Keratinocyte (primary cell): ENCODE measurements at regions not wholly inside any gene's neighbourhood (a gene's known extent, or its start where the extent isn't known, plus 50 kb on each side); places are given as distances from the start of the nearest gene placed in this dataset.

ENCODE experiments used
- DNase-seq: peaks from one replicate; pipeline ENCODE4 v3.0.0-alpha.2; 2011; ENCODE audit warnings: low read depth, missing footprints, low spot score
- FAIRE-seq: peaks from 2 replicates; lab custom pipeline; 2011; peaks lifted over from hg19 to GRCh38; lab: Jason Lieb, UNC
- H2AFZ ChIP-seq: 2 replicates; pipeline ENCODE4 v1.6.0; 2012; ENCODE audit warnings: low read length, control low read depth, inconsistent platforms; ENCODE audit not compliant: control insufficient read depth
- H3K27ac ChIP-seq: 2 replicates; pipeline ENCODE4 v1.5.1; 2011; ENCODE audit warnings: low read length; ENCODE audit not compliant: control insufficient read depth, insufficient read depth
- H3K27me3 ChIP-seq: 3 replicates; pipeline ENCODE4 v1.6.0; 2011; ENCODE audit warnings: low read length; ENCODE audit not compliant: control insufficient read depth, insufficient read depth; ENCODE audit errors: extremely low read depth
- H3K36me3 ChIP-seq, 2 experiments: 2 replicates in 1 of 2; 3 replicates in 1 of 2; pipeline ENCODE4 v1.5.1; 2011; ENCODE audit warnings: low read length in 2 of 2, mild to moderate bottlenecking in 1 of 2; ENCODE audit not compliant: control insufficient read depth in 2 of 2, insufficient read depth in 2 of 2; ENCODE audit errors: extremely low read depth in 1 of 2
- H3K4me1 ChIP-seq: 3 replicates; pipeline ENCODE4 v1.5.1; 2011; ENCODE audit warnings: low read length; ENCODE audit not compliant: control insufficient read depth, insufficient read depth; ENCODE audit errors: extremely low read depth
- H3K4me2 ChIP-seq: 3 replicates; pipeline ENCODE4 v1.6.0; 2011; ENCODE audit warnings: low read depth, low read length; ENCODE audit not compliant: control insufficient read depth, insufficient read depth; ENCODE audit errors: extremely low read depth
- H3K4me3 ChIP-seq, 3 experiments: fragments of 200-600 bp in 1 of 3; sonication (generic) in 1 of 3; 2 replicates in 2 of 3; 3 replicates in 1 of 3; pipeline ENCODE4 v1.5.1; 2011 to 2016; ENCODE audit warnings: low read length in 3 of 3, mild to moderate bottlenecking in 3 of 3, control low read depth in 2 of 3, inconsistent platforms in 1 of 3, low read depth in 1 of 3, mixed read lengths in 1 of 3, mixed run types in 1 of 3, moderate library complexity in 1 of 3; ENCODE audit not compliant: control insufficient read depth in 2 of 3, insufficient read depth in 2 of 3; ENCODE audit errors: extremely low read depth in 1 of 3
- H3K79me2 ChIP-seq: 2 replicates; pipeline ENCODE4 v1.6.0; 2012; ENCODE audit warnings: low read length; ENCODE audit not compliant: control insufficient read depth, insufficient read depth
- H3K9ac ChIP-seq: 3 replicates; pipeline ENCODE4 v1.6.0; 2011; ENCODE audit warnings: low read length; ENCODE audit not compliant: control insufficient read depth, insufficient read depth; ENCODE audit errors: extremely low read depth
- H3K9me1 ChIP-seq: 3 replicates; pipeline ENCODE4 v1.6.0; 2011; ENCODE audit warnings: low read length; ENCODE audit not compliant: control insufficient read depth, insufficient read depth; ENCODE audit errors: extremely low read depth
- H3K9me3 ChIP-seq: 2 replicates; pipeline ENCODE4 v1.5.1; 2012; ENCODE audit warnings: low read depth, low read length; ENCODE audit not compliant: control insufficient read depth
- H4K20me1 ChIP-seq: 3 replicates; pipeline ENCODE4 v1.6.0; 2011; ENCODE audit warnings: low read length; ENCODE audit not compliant: control insufficient read depth, insufficient read depth; ENCODE audit errors: extremely low read depth
- CTCF ChIP-seq, 3 experiments: IDR thresholded peaks in 1 of 3; conservative IDR thresholded peaks in 1 of 3; optimal IDR thresholded peaks in 1 of 3; 2 replicates in 2 of 3; 3 replicates in 1 of 3; pipeline versions ENCODE3 to v1.5.1; 2011; ENCODE audit warnings: low read length in 3 of 3, mild to moderate bottlenecking in 3 of 3, moderate library complexity in 2 of 3, control low read depth in 1 of 3, inconsistent platforms in 1 of 3; ENCODE audit not compliant: insufficient read depth in 2 of 3; ENCODE audit errors: extremely low read depth in 1 of 3
- EZH2 ChIP-seq: IDR thresholded peaks from one replicate; pipeline ENCODE4 v1.6.1; 2012; ENCODE audit warnings: inconsistent platforms, mild to moderate bottlenecking, low read length, moderate library complexity
- dilution Hi-C: fragments of 300-500 bp; cut with MboI; formaldehyde crosslinking; loops from one replicate; pipeline ENCODE4 v1.7.0; 2020; ENCODE audit warnings: low sequenced_read_pairs; ENCODE audit not compliant: extremely low pct_ligation_motif_present

DNA sequence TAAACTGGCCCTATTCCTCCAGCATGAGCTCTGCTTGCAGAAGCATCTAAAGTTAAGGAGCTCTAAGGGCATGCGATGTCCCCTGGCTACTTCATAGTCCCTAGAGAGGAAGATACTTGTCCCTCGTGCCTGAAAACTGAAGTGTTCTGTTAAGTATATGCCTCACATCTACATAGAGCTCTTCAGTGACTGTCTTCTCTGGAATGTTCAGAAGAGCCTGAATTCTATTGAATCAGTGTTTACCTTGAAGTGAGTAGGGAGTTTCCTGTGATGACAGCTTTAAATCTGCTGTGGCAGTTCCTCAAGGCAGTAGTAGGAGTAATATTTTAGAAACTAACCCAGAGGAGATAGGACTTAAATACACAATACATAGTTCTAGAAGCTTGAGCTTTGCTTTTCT, 111.2 kb downstream of the ZNF518B start:
- Histone ChIP-seq H3K27ac (peak overlapping the region; percentile 62), H3K79me2 (no peaks in the 10 kb centered on the region), H3K36me3 (no peaks in the 10 kb centered on the region), H3K9me3 (no peaks in the 10 kb centered on the region), H3K9me1 (no peaks in the 10 kb centered on the region), H2AFZ (no peak overlapping the region), H4K20me1 (no peaks in the 10 kb centered on the region), H3K27me3 (no peaks in the 10 kb centered on the region), H3K4me3 (no peak overlapping the region), H3K4me1 (peaks cover 17% of the 10 kb centered on the region), H3K4me2 (no peak overlapping the region), H3K9ac (no peak overlapping the region)
- peak; percentile 99 for FAIRE-seq
- DNase-seq: peak; percentile 44
- TF ChIP-seq CTCF (optimal IDR thresholded peaks at IDR 0.05 in 1 of 3, IDR thresholded peaks at IDR 0.05 in 1 of 3, conservative IDR thresholded peaks at IDR 0.05 in 1 of 3; ENCODE audit: extremely low read depth in 1 of 3, insufficient read depth in 2 of 3, low read length in 3 of 3): no peak
- no peak for TF ChIP-seq EZH2
- dilution Hi-C loops: no loop called here

DNA sequence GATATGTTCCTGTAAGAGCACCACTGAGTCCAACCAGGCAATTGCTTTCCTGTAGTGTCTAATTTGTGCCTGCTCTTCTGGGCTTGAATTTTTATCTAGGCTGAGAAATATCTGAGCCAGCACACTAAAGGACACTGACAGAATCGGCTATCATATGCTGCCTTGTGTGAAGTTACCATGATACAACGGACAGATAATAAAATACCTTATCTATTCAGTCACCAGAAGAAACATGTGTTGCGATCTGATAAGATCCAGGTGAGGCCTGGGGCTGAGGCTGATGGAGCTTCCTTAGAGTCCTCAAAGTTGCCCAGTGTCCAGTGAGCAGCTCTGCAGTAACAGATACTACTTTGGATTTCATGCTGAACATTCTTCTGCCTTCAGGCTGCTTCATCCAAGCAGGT, 111.8 kb downstream of the ZNF518B start:
- H2AFZ ChIP-seq: no peak overlapping the region
- peak overlapping the region; percentile 20 for H3K4me2 ChIP-seq
- no peaks in the 10 kb centered on the region for H4K20me1 ChIP-seq
- H3K9ac ChIP-seq: no peak overlapping the region
- no peaks in the 10 kb centered on the region for H3K36me3 ChIP-seq
- no peak overlapping the region for H3K4me3 ChIP-seq
- H3K79me2 ChIP-seq: no peaks in the 10 kb centered on the region
- FAIRE-seq: no peak
- H3K9me1 ChIP-seq: no peaks in the 10 kb centered on the region
- peak overlapping the region; percentile 58 for H3K27ac ChIP-seq
- peaks cover 17% of the 10 kb centered on the region for H3K4me1 ChIP-seq
- TF ChIP-seq EZH2 (no peak), CTCF (optimal IDR thresholded peaks at IDR 0.05 in 1 of 3, IDR thresholded peaks at IDR 0.05 in 1 of 3, conservative IDR thresholded peaks at IDR 0.05 in 1 of 3; ENCODE audit: extremely low read depth in 1 of 3, insufficient read depth in 2 of 3, low read length in 3 of 3) (no peak)
- H3K9me3 ChIP-seq: no peaks in the 10 kb centered on the region
- dilution Hi-C loops: no loop called here
- no peaks in the 10 kb centered on the region for H3K27me3 ChIP-seq
- no peak for DNase-seq
